K562 (cell line): ENCODE measurements at regions not wholly inside any gene's neighbourhood (a gene's known extent, or its start where the extent isn't known, plus 50 kb on each side); places are given as distances from the start of the nearest gene placed in this dataset.

ENCODE experiments used
- ATAC-seq: fragments of 200-7000 bp; cut with Tn5 transposase; 3 replicates; pipeline ENCODE4 v1.9.1; 2020; ENCODE audit warnings: moderate library complexity
- BruUV-seq: library from RNA; stranded (reverse); fragments of 400-500 nt; replicated peaks from 2 replicates; lab custom pipeline; 2021; lab: Mats Ljungman, UMichigan
- CTCF ChIA-PET: fragments of 300-600 bp; formaldehyde crosslinking; extraction: SDS; loops from one replicate; lab custom pipeline; 2021; ENCODE audit warnings: low intra/inter-chr PET ratio; lab: Yijun Ruan, JAX
- POLR2A ChIA-PET: fragments of 300-600, 350-650 bp; sonication (Branson Sonifier 250); formaldehyde crosslinking; extraction: SDS; loops from one replicate; lab custom pipeline; 2021; ENCODE audit warnings: antibody characterized with exemption, inconsistent platforms; lab: Yijun Ruan, JAX
- DNase-seq, 4 experiments: peaks; one replicate each; pipeline versions ENCODE4 v3.0.0 to v3.0.0-alpha.2; 2011 to 2018; ENCODE audit warnings: low spot score in 3 of 4, mixed read lengths in 3 of 4; ENCODE audit errors: extremely low read depth in 1 of 4
- FAIRE-seq: peaks from 2 replicates; lab custom pipeline; 2011; peaks lifted over from hg19 to GRCh38; lab: Jason Lieb, UNC
- H2AFZ ChIP-seq: 2 replicates; pipeline ENCODE4 v1.6.0; 2011; ENCODE audit warnings: low read depth, low read length, control low read depth, inconsistent platforms
- H3K27ac ChIP-seq: fragments of 200-600 bp; 3 replicates; pipeline ENCODE4 v1.8.0; 2011; ENCODE audit warnings: low read depth, mild to moderate bottlenecking, control low read depth, inconsistent platforms, low read length, moderate library complexity, mixed read lengths; ENCODE audit errors: extremely low read depth
- H3K27me3 ChIP-seq, 2 experiments: fragments of 300-600 bp in 1 of 2; 2 replicates in 1 of 2; 3 replicates in 1 of 2; pipeline versions ENCODE4 v1.6.0 to v1.8.0; 2011; ENCODE audit warnings: inconsistent platforms in 2 of 2, low read length in 2 of 2, mild to moderate bottlenecking in 1 of 2, mixed read lengths in 1 of 2, moderate library complexity in 1 of 2; ENCODE audit not compliant: control insufficient read depth in 2 of 2, insufficient read depth in 2 of 2
- H3K36me3 ChIP-seq: fragments of 300-600 bp; 3 replicates; pipeline ENCODE4 v1.8.0; 2011; ENCODE audit warnings: mild to moderate bottlenecking, low read length, inconsistent platforms; ENCODE audit not compliant: control insufficient read depth, insufficient read depth
- H3K4me1 ChIP-seq, 2 experiments: fragments of 200-600 bp in 1 of 2; replicated peaks in 1 of 2; 2 replicates in 1 of 2; 3 replicates in 1 of 2; pipeline versions ENCODE4 v1.5.1 to v1.8.0; 2011; ENCODE audit warnings: inconsistent platforms in 2 of 2, low read length in 2 of 2, mild to moderate bottlenecking in 1 of 2, mixed read lengths in 1 of 2, moderate library complexity in 1 of 2; ENCODE audit not compliant: control insufficient read depth in 2 of 2, insufficient read depth in 2 of 2
- H3K4me2 ChIP-seq: 2 replicates; pipeline ENCODE4 v1.6.1; 2011; ENCODE audit warnings: low read length, control low read depth, inconsistent platforms, mixed read lengths; ENCODE audit not compliant: insufficient read depth
- H3K4me3 ChIP-seq: fragments of 200-600 bp; sonication (generic), shearing (Covaris generic); 2 replicates; pipeline ENCODE4 v1.5.1; 2016; ENCODE audit warnings: control low read depth, inconsistent platforms
- H3K79me2 ChIP-seq: fragments of 200-600 bp; 3 replicates; pipeline ENCODE4 v1.8.0; 2011; ENCODE audit warnings: low read length, inconsistent platforms; ENCODE audit not compliant: control insufficient read depth, insufficient read depth
- H3K9ac ChIP-seq, 2 experiments: 2 replicates each; pipeline versions ENCODE4 v1.6.0 to v1.6.1; 2011; ENCODE audit warnings: low read depth in 2 of 2, low read length in 2 of 2, control low read depth in 1 of 2, inconsistent platforms in 1 of 2, mild to moderate bottlenecking in 1 of 2, mixed read lengths in 1 of 2; ENCODE audit not compliant: insufficient read depth in 1 of 2
- H3K9me1 ChIP-seq: one replicate; pipeline ENCODE4 v1.6.0; 2011; ENCODE audit warnings: inconsistent platforms, mild to moderate bottlenecking, low read length, moderate library complexity; ENCODE audit not compliant: control insufficient read depth, insufficient read depth
- H3K9me3 ChIP-seq: replicated peaks from 2 replicates; pipeline ENCODE4 v1.5.1; 2011; ENCODE audit warnings: low read depth, low read length, inconsistent platforms; ENCODE audit not compliant: control insufficient read depth, insufficient read depth
- H4K20me1 ChIP-seq: replicated peaks from 2 replicates; pipeline ENCODE4 v1.6.1; 2011; ENCODE audit warnings: low read length, inconsistent platforms, mixed read lengths; ENCODE audit not compliant: control insufficient read depth, insufficient read depth
- ETV6 ChIP-seq, 3 experiments: fragments of 150-350 bp in 1 of 3; sonication (generic) in 1 of 3; formaldehyde crosslinking in 1 of 3; IDR thresholded peaks; 2 replicates each; pipeline versions ENCODE4 v1.6.1 to v1.8.0; 2014 to 2022; ENCODE audit warnings: borderline replicate concordance in 2 of 3, low read depth in 2 of 3, antibody characterized with exemption in 1 of 3, low read length in 1 of 3, mild to moderate bottlenecking in 1 of 3, missing genetic modification reagents in 1 of 3
- JUN ChIP-seq, 2 experiments: sonication (generic) in 1 of 2; formaldehyde crosslinking in 1 of 2; IDR thresholded peaks; 2 replicates each; pipeline versions ENCODE4 v1.6.1 to v1.8.0; 2012 to 2022; ENCODE audit warnings: borderline replicate concordance in 2 of 2, mild to moderate bottlenecking in 2 of 2, improper control_type of control experiment in 1 of 2, low read depth in 1 of 2, low read length in 1 of 2, missing genetic modification reagents in 1 of 2
- JUNB ChIP-seq: fragments of 450-650 bp; formaldehyde crosslinking; conservative IDR thresholded peaks from 2 replicates; pipeline ENCODE4 v1.4.0; 2020; ENCODE audit warnings: mild to moderate bottlenecking
- STAT5A ChIP-seq: IDR thresholded peaks from 2 replicates; pipeline ENCODE4 v1.6.1; 2012; ENCODE audit warnings: low read length, inconsistent platforms, borderline replicate concordance
- ZNF212 ChIP-seq: fragments of 450-650 bp; formaldehyde crosslinking; IDR thresholded peaks from 2 replicates; pipeline ENCODE4 v1.4.0; 2020; ENCODE audit warnings: mild to moderate bottlenecking
- ZSCAN29 ChIP-seq: fragments of 450-650 bp; IDR thresholded peaks from 2 replicates; pipeline ENCODE4 v1.6.1; 2017
- in situ Hi-C: fragments of 300-500 bp; cut with MboI; formaldehyde crosslinking; loops from 4 replicates; pipeline ENCODE4 v1.15.0; 2018; ENCODE audit warnings: inconsistent platforms, mixed read lengths
- intact Hi-C: fragments of 100-400 bp; cut with micrococcal nuclease; formaldehyde crosslinking; loops from 2 replicates; pipeline ENCODE4 v1.14.2; 2022
- TF ChIP-seq, protein P1 (sequence below), 2 experiments: fragments of 450-650 bp; IDR thresholded peaks; 2 replicates each; pipeline ENCODE4 v1.6.1; 2016; ENCODE audit warnings: mild to moderate bottlenecking in 2 of 2, borderline replicate concordance in 1 of 2, low read depth in 1 of 2, moderate library complexity in 1 of 2
- TF ChIP-seq, protein P2 (sequence below): fragments of 250-450 bp; sonication (Bioruptor Pico); IDR thresholded peaks from 2 replicates; pipeline ENCODE4 v1.4.0; 2020
- TF ChIP-seq, protein P3 (sequence below): fragments of 250-450 bp; sonication (Bioruptor Pico); IDR thresholded peaks from 2 replicates; pipeline ENCODE4 v1.5.0; 2020; ENCODE audit warnings: mild to moderate bottlenecking, borderline replicate concordance

DNA sequence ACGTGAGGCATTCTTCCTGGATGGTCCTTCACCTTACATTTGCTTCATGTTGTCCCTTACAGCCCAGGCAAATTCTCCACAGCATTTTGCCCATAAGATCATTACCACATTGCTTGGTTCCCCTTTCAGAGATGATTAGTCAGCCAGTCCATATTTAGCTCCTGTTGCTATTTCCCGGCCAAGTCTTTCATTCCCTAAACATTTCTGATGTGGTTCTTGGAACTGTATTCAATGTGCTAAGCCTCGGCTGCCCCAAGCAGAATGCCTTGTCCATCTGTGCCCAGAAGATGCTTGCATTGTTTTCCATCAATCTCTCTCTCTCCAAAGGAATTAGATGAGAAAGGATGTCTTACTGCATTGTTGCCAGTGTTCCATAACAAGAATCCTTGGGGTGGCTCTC is 420.9 kb upstream of the CAMK1G start (continued):
- TF ChIP-seq, protein P1, sequence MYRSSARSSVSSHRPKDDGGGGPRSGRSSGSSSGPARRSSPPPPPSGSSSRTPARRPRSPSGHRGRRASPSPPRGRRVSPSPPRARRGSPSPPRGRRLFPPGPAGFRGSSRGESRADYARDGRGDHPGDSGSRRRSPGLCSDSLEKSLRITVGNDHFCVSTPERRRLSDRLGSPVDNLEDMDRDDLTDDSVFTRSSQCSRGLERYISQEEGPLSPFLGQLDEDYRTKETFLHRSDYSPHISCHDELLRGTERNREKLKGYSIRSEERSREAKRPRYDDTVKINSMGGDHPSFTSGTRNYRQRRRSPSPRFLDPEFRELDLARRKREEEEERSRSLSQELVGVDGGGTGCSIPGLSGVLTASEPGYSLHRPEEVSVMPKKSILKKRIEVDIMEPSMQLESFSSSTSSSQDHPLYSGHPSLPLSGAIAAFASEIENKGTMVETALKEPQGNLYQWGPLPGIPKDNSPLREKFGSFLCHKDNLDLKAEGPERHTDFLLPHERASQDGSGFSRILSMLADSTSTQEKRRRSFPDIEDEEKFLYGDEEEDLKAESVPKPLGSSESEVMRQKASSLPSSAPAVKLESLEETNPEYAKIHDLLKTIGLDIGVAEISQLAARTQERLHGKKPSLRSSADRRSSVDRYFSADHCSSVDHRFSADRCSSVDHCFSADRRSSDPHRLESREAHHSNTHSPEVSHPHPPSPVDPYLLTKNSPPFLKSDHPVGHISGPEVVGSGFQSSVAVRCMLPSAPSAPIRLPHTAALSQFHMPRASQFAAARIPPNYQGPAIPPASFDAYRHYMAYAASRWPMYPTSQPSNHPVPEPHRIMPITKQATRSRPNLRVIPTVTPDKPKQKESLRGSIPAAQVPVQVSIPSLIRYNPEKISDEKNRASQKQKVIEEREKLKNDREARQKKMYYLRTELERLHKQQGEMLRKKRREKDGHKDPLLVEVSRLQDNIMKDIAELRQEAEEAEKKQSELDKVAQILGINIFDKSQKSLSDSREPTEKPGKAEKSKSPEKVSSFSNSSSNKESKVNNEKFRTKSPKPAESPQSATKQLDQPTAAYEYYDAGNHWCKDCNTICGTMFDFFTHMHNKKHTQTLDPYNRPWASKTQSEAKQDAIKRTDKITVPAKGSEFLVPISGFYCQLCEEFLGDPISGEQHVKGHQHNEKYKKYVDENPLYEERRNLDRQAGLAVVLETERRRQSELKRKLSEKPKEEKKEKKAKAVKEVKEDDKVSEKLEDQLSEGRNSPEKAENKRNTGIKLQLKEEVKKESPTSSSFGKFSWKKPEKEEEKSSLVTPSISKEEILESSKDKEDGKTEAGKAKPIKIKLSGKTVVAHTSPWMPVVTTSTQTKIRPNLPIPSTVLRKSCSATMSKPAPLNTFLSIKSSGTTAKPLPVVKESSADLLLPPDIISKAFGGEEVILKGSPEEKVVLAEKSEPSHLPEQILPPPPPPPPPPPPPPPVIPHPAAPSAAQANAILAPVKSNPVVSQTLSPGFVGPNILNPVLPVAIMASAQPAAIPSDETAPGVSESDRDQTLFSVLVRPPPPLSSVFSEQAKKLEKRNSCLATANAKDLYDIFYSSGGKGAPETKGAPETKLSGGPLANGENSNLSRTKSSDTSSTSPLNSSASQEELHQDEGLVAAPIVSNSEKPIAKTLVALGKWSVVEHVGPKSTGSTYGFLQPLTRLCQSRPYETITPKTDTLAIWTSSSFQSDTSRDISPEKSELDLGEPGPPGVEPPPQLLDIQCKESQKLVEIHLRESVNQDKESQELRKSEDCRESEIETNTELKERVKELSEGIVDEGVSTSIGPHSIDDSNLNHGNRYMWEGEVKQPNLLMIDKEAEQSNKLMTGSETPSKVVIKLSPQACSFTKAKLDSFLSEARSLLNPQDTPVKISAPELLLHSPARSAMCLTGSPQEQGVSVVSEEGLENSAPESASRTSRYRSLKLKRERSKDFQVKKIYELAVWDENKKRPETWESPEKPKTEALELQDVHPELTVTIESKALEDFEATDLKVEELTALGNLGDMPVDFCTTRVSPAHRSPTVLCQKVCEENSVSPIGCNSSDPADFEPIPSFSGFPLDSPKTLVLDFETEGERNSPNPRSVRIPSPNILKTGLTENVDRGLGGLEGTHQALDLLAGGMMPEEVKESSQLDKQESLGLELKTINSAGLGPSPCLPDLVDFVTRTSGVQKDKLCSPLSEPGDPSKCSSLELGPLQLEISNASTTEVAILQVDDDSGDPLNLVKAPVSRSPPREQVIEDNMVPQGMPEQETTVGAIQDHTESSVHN (IDR thresholded peaks at IDR 0.05; ENCODE audit: borderline replicate concordance in 1 of 2, low read depth in 1 of 2) = no peak

DNA sequence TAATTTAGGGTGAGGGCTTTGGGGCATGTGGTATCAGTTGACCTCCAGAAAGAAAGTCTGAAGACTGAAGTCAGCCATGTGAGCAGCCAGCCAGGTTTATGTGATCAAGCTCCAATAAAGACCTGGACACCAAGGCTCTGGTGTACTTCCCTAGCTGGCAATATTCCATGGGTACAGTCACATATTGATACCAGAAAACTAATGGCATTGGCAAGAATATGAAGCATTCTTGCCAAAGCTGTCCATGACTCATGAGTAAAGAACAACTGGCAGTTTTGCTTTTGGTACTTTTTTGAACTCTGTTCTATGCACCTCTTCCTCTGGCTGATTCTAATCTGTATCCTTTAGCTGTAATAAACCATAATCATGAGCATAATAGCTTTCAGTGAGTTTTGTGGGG is 415.3 kb upstream of the CAMK1G start:
- FAIRE-seq = no peak
- intact Hi-C loops = no loop called here
- no peak for TF ChIP-seq ETV6 (IDR thresholded peaks at IDR 0.05; ENCODE audit: borderline replicate concordance in 1 of 2, low read depth in 2 of 2, low read length in 1 of 2)
- no peak for TF ChIP-seq ETV6 (CRISPR knock-in tag; IDR thresholded peaks at IDR 0.05; ENCODE audit: borderline replicate concordance)
- TF ChIP-seq JUN (IDR thresholded peaks at IDR 0.05; ENCODE audit: borderline replicate concordance, low read depth, low read length) = no peak
- TF ChIP-seq JUN (CRISPR knock-in tag; IDR thresholded peaks at IDR 0.05; ENCODE audit: borderline replicate concordance) = no peak
- TF ChIP-seq STAT5A = no peak
- TF ChIP-seq JUNB (CRISPR knock-in tag) = no peak
- TF ChIP-seq, protein P2, sequence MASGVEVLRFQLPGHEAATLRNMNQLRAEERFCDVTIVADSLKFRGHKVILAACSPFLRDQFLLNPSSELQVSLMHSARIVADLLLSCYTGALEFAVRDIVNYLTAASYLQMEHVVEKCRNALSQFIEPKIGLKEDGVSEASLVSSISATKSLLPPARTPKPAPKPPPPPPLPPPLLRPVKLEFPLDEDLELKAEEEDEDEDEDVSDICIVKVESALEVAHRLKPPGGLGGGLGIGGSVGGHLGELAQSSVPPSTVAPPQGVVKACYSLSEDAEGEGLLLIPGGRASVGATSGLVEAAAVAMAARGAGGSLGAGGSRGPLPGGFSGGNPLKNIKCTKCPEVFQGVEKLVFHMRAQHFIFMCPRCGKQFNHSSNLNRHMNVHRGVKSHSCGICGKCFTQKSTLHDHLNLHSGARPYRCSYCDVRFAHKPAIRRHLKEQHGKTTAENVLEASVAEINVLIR (CRISPR knock-in tag) = no peak
- no peak for TF ChIP-seq ZNF212 (CRISPR knock-in tag)
- no peak for TF ChIP-seq ZSCAN29
- TF ChIP-seq, protein P3, sequence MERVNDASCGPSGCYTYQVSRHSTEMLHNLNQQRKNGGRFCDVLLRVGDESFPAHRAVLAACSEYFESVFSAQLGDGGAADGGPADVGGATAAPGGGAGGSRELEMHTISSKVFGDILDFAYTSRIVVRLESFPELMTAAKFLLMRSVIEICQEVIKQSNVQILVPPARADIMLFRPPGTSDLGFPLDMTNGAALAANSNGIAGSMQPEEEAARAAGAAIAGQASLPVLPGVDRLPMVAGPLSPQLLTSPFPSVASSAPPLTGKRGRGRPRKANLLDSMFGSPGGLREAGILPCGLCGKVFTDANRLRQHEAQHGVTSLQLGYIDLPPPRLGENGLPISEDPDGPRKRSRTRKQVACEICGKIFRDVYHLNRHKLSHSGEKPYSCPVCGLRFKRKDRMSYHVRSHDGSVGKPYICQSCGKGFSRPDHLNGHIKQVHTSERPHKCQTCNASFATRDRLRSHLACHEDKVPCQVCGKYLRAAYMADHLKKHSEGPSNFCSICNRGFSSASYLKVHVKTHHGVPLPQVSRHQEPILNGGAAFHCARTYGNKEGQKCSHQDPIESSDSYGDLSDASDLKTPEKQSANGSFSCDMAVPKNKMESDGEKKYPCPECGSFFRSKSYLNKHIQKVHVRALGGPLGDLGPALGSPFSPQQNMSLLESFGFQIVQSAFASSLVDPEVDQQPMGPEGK (CRISPR knock-in tag) = no peak

More for the DNA sequence above, 415.3 kb upstream of the CAMK1G start:
- Histone ChIP-seq H2AFZ (no peak overlapping the region), H3K9ac (no peak overlapping the region), H3K27me3 (no peaks in the 10 kb centered on the region), H4K20me1 (no peaks in the 10 kb centered on the region), H3K79me2 (no peaks in the 10 kb centered on the region), H3K4me1 (no peaks in the 10 kb centered on the region), H3K27ac (no peak overlapping the region), H3K9me1 (no peaks in the 10 kb centered on the region), H3K4me3 (no peak overlapping the region), H3K36me3 (no peaks in the 10 kb centered on the region), H3K9me3 (no peaks in the 10 kb centered on the region; the same call in 1 of the 2 replicates), H3K4me2 (no peak overlapping the region)
- POLR2A ChIA-PET = no interaction called here
- no TSS peak for BruUV-seq
- in situ Hi-C loops = no loop called here
- DNase-seq = no peak
- CTCF ChIA-PET = no interaction called here
- ATAC-seq = no peak
